DND-41 (cell line): ENCODE measurements at regions not wholly inside any gene's neighbourhood (a gene's known extent, or its start where the extent isn't known, plus 50 kb on each side); places are given as distances from the start of the nearest gene placed in this dataset.

ENCODE experiments used
- ATAC-seq: fragments of 200-7000 bp; cut with Tn5 transposase; 3 replicates; pipeline ENCODE4 v1.9.1; 2021; ENCODE audit warnings: low read depth; ENCODE audit not compliant: insufficient read depth
- DNase-seq: peaks from one replicate; pipeline ENCODE4 v3.0.0-alpha.2; 2020
- H2AFZ ChIP-seq: 2 replicates; pipeline ENCODE4 v1.6.0; 2012; ENCODE audit warnings: low read depth, low read length
- H3K27ac ChIP-seq: 2 replicates; pipeline ENCODE4 v1.5.1; 2012; ENCODE audit warnings: low read length, inconsistent platforms
- H3K27me3 ChIP-seq: fragments of 200-600 bp; sonication (generic); 2 replicates; pipeline ENCODE4 v1.6.0; 2012; ENCODE audit warnings: low read length, mild to moderate bottlenecking, inconsistent platforms; ENCODE audit not compliant: insufficient read depth, poor library complexity
- H3K36me3 ChIP-seq: 2 replicates; pipeline ENCODE4 v1.5.1; 2012; ENCODE audit warnings: low read length, inconsistent platforms; ENCODE audit not compliant: insufficient read depth
- H3K4me1 ChIP-seq: 2 replicates; pipeline ENCODE4 v1.5.1; 2012; ENCODE audit warnings: mild to moderate bottlenecking, low read length; ENCODE audit not compliant: insufficient read depth
- H3K4me2 ChIP-seq: 2 replicates; pipeline ENCODE4 v1.6.0; 2012; ENCODE audit warnings: mild to moderate bottlenecking, moderate library complexity, low read length, inconsistent platforms; ENCODE audit not compliant: insufficient read depth
- H3K4me3 ChIP-seq, 2 experiments: fragments of 200-600 bp in 1 of 2; shearing (Covaris generic) in 1 of 2; 2 replicates each; pipeline ENCODE4 v1.5.1; 2012 to 2016; ENCODE audit warnings: inconsistent platforms in 2 of 2, low read length in 2 of 2, mild to moderate bottlenecking in 2 of 2, low read depth in 1 of 2, moderate library complexity in 1 of 2
- H3K79me2 ChIP-seq: 2 replicates; pipeline ENCODE4 v1.6.0; 2012; ENCODE audit warnings: low read length, inconsistent platforms; ENCODE audit not compliant: insufficient read depth
- H3K9ac ChIP-seq: 2 replicates; pipeline ENCODE4 v1.6.0; 2012; ENCODE audit warnings: low read depth, mild to moderate bottlenecking, inconsistent platforms, low read length, moderate library complexity
- H3K9me3 ChIP-seq: 2 replicates; pipeline ENCODE4 v1.5.1; 2012; ENCODE audit warnings: low read length, moderate library complexity, mild to moderate bottlenecking, inconsistent platforms; ENCODE audit not compliant: insufficient read depth, severe bottlenecking
- H4K20me1 ChIP-seq: 2 replicates; pipeline ENCODE4 v1.6.0; 2012; ENCODE audit warnings: low read length; ENCODE audit not compliant: insufficient read depth
- EZH2 ChIP-seq: IDR thresholded peaks from 3 replicates; pipeline ENCODE4 v1.6.1; 2012; ENCODE audit warnings: borderline replicate concordance, low read depth, mild to moderate bottlenecking, moderate library complexity, low read length, inconsistent platforms; ENCODE audit not compliant: severe bottlenecking
- TF ChIP-seq, protein P1 (sequence below): IDR thresholded peaks from 2 replicates; pipeline ENCODE4 v1.5.1; 2012; ENCODE audit warnings: borderline replicate concordance, low read length, moderate library complexity, mild to moderate bottlenecking; ENCODE audit not compliant: poor library complexity, severe bottlenecking; ENCODE audit errors: extremely low read depth

- Histone ChIP-seq H4K20me1 (no peaks in the 10 kb centered on the region), H2AFZ (no peak overlapping the region), H3K27ac (no peak overlapping the region), H3K4me1 (no peaks in the 10 kb centered on the region), H3K27me3 (no peaks in the 10 kb centered on the region), H3K36me3 (no peaks in the 10 kb centered on the region), H3K79me2 (no peaks in the 10 kb centered on the region), H3K9ac (no peak overlapping the region), H3K9me3 (no peaks in the 10 kb centered on the region), H3K4me2 (no peak overlapping the region), H3K4me3 (no peak overlapping the region)
- ATAC-seq (no peak), DNase-seq (no peak)
- TF ChIP-seq EZH2 = no peak
Observed at GRCh38 chr4:16995451-16995850, 97.0 kb upstream of the LDB2 start.

GRCh38 chr4:16993956-16994840 lies 95.8 kb upstream of the LDB2 start:
- Histone ChIP-seq H3K27ac (no peak overlapping the region), H3K36me3 (no peaks in the 10 kb centered on the region), H2AFZ (no peak overlapping the region), H3K9ac (no peak overlapping the region), H4K20me1 (no peaks in the 10 kb centered on the region), H3K4me1 (no peaks in the 10 kb centered on the region), H3K27me3 (no peaks in the 10 kb centered on the region), H3K79me2 (no peaks in the 10 kb centered on the region), H3K4me3 (no peak overlapping the region), H3K9me3 (no peaks in the 10 kb centered on the region), H3K4me2 (no peak overlapping the region)
- DNase-seq (no peak), ATAC-seq (no peak)
- TF ChIP-seq EZH2 = no peak
- TF ChIP-seq, protein P1, sequence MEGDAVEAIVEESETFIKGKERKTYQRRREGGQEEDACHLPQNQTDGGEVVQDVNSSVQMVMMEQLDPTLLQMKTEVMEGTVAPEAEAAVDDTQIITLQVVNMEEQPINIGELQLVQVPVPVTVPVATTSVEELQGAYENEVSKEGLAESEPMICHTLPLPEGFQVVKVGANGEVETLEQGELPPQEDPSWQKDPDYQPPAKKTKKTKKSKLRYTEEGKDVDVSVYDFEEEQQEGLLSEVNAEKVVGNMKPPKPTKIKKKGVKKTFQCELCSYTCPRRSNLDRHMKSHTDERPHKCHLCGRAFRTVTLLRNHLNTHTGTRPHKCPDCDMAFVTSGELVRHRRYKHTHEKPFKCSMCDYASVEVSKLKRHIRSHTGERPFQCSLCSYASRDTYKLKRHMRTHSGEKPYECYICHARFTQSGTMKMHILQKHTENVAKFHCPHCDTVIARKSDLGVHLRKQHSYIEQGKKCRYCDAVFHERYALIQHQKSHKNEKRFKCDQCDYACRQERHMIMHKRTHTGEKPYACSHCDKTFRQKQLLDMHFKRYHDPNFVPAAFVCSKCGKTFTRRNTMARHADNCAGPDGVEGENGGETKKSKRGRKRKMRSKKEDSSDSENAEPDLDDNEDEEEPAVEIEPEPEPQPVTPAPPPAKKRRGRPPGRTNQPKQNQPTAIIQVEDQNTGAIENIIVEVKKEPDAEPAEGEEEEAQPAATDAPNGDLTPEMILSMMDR = no peak

GRCh38 chr4:16992566-16993225 lies 94.3 kb upstream of the LDB2 start:
- TF ChIP-seq EZH2 = no peak
- TF ChIP-seq, protein P1 = no peak
- H3K4me2 ChIP-seq = no peak overlapping the region
- H3K4me3 ChIP-seq = no peak overlapping the region
- H3K27me3 ChIP-seq = no peaks in the 10 kb centered on the region
- DNase-seq (no peak), ATAC-seq (no peak)
- no peaks in the 10 kb centered on the region for H4K20me1 ChIP-seq
- H3K27ac ChIP-seq = no peak overlapping the region
- no peaks in the 10 kb centered on the region for H3K4me1 ChIP-seq
- no peaks in the 10 kb centered on the region for H3K9me3 ChIP-seq
- H2AFZ ChIP-seq = no peak overlapping the region
- H3K79me2 ChIP-seq = no peaks in the 10 kb centered on the region
- no peaks in the 10 kb centered on the region for H3K36me3 ChIP-seq
- H3K9ac ChIP-seq = no peak overlapping the region

DNA sequence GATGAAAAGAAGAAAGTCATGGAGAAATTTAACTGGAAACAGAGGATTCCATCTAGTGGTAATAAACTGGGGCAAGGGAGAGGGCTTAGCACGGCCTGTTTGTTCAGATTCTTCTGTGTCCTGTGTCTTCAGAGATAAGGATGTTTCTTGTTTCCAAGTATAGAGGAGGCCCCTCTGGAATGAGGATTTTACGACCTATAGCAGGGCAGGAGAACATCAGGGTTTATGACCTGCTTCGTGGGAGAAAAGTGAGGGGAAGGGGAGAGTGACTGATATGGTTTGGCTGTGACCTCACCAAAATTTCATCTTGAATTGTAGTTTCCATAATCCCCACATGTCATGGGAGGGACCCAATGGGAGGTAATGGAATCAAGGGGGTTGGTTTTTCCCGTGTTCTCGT lies 93.0 kb upstream of the LDB2 start:
- no peaks in the 10 kb centered on the region for H3K4me1 ChIP-seq
- no peaks in the 10 kb centered on the region for H3K27me3 ChIP-seq
- H3K27ac ChIP-seq = no peak overlapping the region
- no peak overlapping the region for H3K4me3 ChIP-seq
- no peaks in the 10 kb centered on the region for H4K20me1 ChIP-seq
- DNase-seq (no peak), ATAC-seq (no peak)
- TF ChIP-seq, protein P1 = no peak
- no peak for TF ChIP-seq EZH2
- H3K9me3 ChIP-seq = no peaks in the 10 kb centered on the region
- H3K4me2 ChIP-seq = no peak overlapping the region
- H3K36me3 ChIP-seq = no peaks in the 10 kb centered on the region
- no peak overlapping the region for H2AFZ ChIP-seq
- no peaks in the 10 kb centered on the region for H3K79me2 ChIP-seq
- H3K9ac ChIP-seq = no peak overlapping the region
